SK-N-SH (cell line): ENCODE measurements at regions not wholly inside any gene's neighbourhood (a gene's known extent, or its start where the extent isn't known, plus 50 kb on each side); places are given as distances from the start of the nearest gene placed in this dataset.

Source experiments
- CTCF ChIA-PET: fragments of 300-600, 350-600 bp; formaldehyde crosslinking; extraction: SDS; loops from one replicate; lab custom pipeline; 2021; lab: Yijun Ruan, JAX
- POLR2A ChIA-PET: fragments of 350-600 bp; sonication (Branson Sonifier 250); formaldehyde crosslinking; extraction: SDS; loops from one replicate; lab custom pipeline; 2020; ENCODE audit warnings: antibody characterized with exemption, inconsistent platforms; lab: Yijun Ruan, JAX
- DNase-seq: peaks from one replicate; pipeline ENCODE4 v3.0.0; 2012
- H2AFZ ChIP-seq: fragments of 200-600 bp; sonication (generic); 2 replicates; pipeline ENCODE4 v1.8.1; 2016; ENCODE audit warnings: antibody characterized with exemption, mild to moderate bottlenecking, low read depth
- H3F3A ChIP-seq: fragments of 200-600 bp; sonication (generic); replicated peaks from 2 replicates; pipeline ENCODE3; 2016; ENCODE audit warnings: antibody characterized with exemption, mild to moderate bottlenecking; ENCODE audit not compliant: insufficient read depth
- H3K27ac ChIP-seq, 2 experiments: fragments of 200-500 bp in 1 of 2; fragments of 200-600 bp in 1 of 2; sonication (Bioruptor generic) in 1 of 2; sonication (generic), shearing (Covaris generic) in 1 of 2; 2 replicates each; pipeline versions ENCODE4 v1.5.1 to v1.6.1; 2014 to 2016; ENCODE audit warnings: low read depth in 2 of 2, inconsistent platforms in 1 of 2, low read length in 1 of 2, mild to moderate bottlenecking in 1 of 2, mixed read lengths in 1 of 2
- H3K27me3 ChIP-seq: fragments of 200-600 bp; sonication (generic), shearing (Covaris generic); 2 replicates; pipeline ENCODE4 v1.6.1; 2016; ENCODE audit warnings: mixed run types; ENCODE audit not compliant: insufficient read depth
- H3K36me3 ChIP-seq, 2 experiments: fragments of 200-500 bp in 1 of 2; fragments of 200-600 bp in 1 of 2; sonication (Bioruptor generic) in 1 of 2; sonication (generic) in 1 of 2; replicated peaks in 1 of 2; 2 replicates each; pipeline versions ENCODE3 to v1.5.1; 2014 to 2016; ENCODE audit warnings: low read length in 1 of 2, mild to moderate bottlenecking in 1 of 2; ENCODE audit not compliant: insufficient read depth in 2 of 2, control insufficient read depth in 1 of 2
- H3K4me1 ChIP-seq, 2 experiments: fragments of 200-500 bp in 1 of 2; fragments of 200-600 bp in 1 of 2; sonication (Bioruptor generic) in 1 of 2; sonication (generic), shearing (Covaris generic) in 1 of 2; 2 replicates each; pipeline versions ENCODE4 v1.5.1 to v1.6.1; 2014 to 2016; ENCODE audit warnings: low read depth in 1 of 2, low read length in 1 of 2, mixed run types in 1 of 2; ENCODE audit not compliant: insufficient read depth in 2 of 2, control insufficient read depth in 1 of 2
- H3K4me2 ChIP-seq: fragments of 200-600 bp; sonication (generic), shearing (Covaris generic); 2 replicates; pipeline ENCODE4 v1.6.1; 2017; ENCODE audit warnings: mixed run types
- H3K4me3 ChIP-seq, 2 experiments: fragments of 200-500 bp in 1 of 2; fragments of 200-600 bp in 1 of 2; sonication (Bioruptor generic) in 1 of 2; sonication (generic), shearing (Covaris generic) in 1 of 2; 2 replicates each; pipeline versions ENCODE4 v1.5.1 to v1.8.1; 2014 to 2016; ENCODE audit warnings: low read depth in 2 of 2, inconsistent platforms in 1 of 2, low read length in 1 of 2, mild to moderate bottlenecking in 1 of 2, mixed read lengths in 1 of 2, moderate library complexity in 1 of 2
- H3K79me2 ChIP-seq: fragments of 200-600 bp; sonication (generic); 2 replicates; pipeline ENCODE4 v1.8.1; 2017; ENCODE audit warnings: mild to moderate bottlenecking; ENCODE audit not compliant: insufficient read depth
- H3K9ac ChIP-seq: fragments of 200-600 bp; sonication (generic); 2 replicates; pipeline ENCODE4 v1.6.1; 2017; ENCODE audit warnings: mixed run types
- H3K9me2 ChIP-seq: fragments of 200-600 bp; sonication (generic); 2 replicates; pipeline ENCODE4 v1.6.1; 2017; ENCODE audit warnings: mixed run types
- H3K9me3 ChIP-seq: fragments of 200-600 bp; sonication (generic); 2 replicates; pipeline ENCODE4 v1.6.1; 2017; ENCODE audit warnings: mixed run types, mild to moderate bottlenecking, moderate library complexity
- H4K20me1 ChIP-seq: fragments of 200-600 bp; sonication (generic); 2 replicates; pipeline ENCODE4 v1.6.1; 2017; ENCODE audit warnings: mild to moderate bottlenecking, mixed run types; ENCODE audit not compliant: insufficient read depth
- CTCF ChIP-seq: fragments of 200-600 bp; sonication (generic); IDR thresholded peaks from 2 replicates; pipeline ENCODE4 v1.6.1; 2017; ENCODE audit warnings: antibody characterized with exemption, mild to moderate bottlenecking, moderate library complexity
- MEF2A ChIP-seq: IDR thresholded peaks from 2 replicates; pipeline ENCODE4 v1.4.0; 2012; ENCODE audit warnings: low read depth, borderline replicate concordance
- NFIC ChIP-seq: IDR thresholded peaks from 2 replicates; pipeline ENCODE4 v1.4.0; 2012; ENCODE audit warnings: borderline replicate concordance
- RCOR1 ChIP-seq: fragments of 150-350 bp; IDR thresholded peaks from 2 replicates; pipeline ENCODE4 v1.6.1; 2017; ENCODE audit warnings: antibody characterized with exemption, low read length
- SIN3A ChIP-seq: IDR thresholded peaks from 2 replicates; pipeline ENCODE4 v1.6.1; 2012; ENCODE audit warnings: low read depth, mild to moderate bottlenecking, low read length, moderate library complexity, borderline replicate concordance
- SMC3 ChIP-seq: IDR thresholded peaks from 2 replicates; pipeline ENCODE4 v1.6.1; 2012; ENCODE audit warnings: low read depth, low read length, improper control_type of control experiment
- TAF1 ChIP-seq: IDR thresholded peaks from 2 replicates; pipeline ENCODE4 v1.6.1; 2012; ENCODE audit warnings: low read depth, mild to moderate bottlenecking, low read length, moderate library complexity, borderline replicate concordance
- TCF12 ChIP-seq: IDR thresholded peaks from 2 replicates; pipeline ENCODE4 v1.4.0; 2012
- TEAD4 ChIP-seq: IDR thresholded peaks from 2 replicates; pipeline ENCODE4 v1.4.0; 2012; ENCODE audit warnings: mild to moderate bottlenecking, borderline replicate concordance; ENCODE audit not compliant: insufficient read depth
- YY1 ChIP-seq: IDR thresholded peaks from 2 replicates; pipeline ENCODE4 v1.4.0; 2012; ENCODE audit warnings: low read depth, mild to moderate bottlenecking
- WGBS: methylation state at CpG from one replicate; pipeline ENCODE4 v1.1.6; 2017; ENCODE audit warnings: low lambda C conversion rate; 5-methylcytosine and 5-hydroxymethylcytosine counted together

DNA sequence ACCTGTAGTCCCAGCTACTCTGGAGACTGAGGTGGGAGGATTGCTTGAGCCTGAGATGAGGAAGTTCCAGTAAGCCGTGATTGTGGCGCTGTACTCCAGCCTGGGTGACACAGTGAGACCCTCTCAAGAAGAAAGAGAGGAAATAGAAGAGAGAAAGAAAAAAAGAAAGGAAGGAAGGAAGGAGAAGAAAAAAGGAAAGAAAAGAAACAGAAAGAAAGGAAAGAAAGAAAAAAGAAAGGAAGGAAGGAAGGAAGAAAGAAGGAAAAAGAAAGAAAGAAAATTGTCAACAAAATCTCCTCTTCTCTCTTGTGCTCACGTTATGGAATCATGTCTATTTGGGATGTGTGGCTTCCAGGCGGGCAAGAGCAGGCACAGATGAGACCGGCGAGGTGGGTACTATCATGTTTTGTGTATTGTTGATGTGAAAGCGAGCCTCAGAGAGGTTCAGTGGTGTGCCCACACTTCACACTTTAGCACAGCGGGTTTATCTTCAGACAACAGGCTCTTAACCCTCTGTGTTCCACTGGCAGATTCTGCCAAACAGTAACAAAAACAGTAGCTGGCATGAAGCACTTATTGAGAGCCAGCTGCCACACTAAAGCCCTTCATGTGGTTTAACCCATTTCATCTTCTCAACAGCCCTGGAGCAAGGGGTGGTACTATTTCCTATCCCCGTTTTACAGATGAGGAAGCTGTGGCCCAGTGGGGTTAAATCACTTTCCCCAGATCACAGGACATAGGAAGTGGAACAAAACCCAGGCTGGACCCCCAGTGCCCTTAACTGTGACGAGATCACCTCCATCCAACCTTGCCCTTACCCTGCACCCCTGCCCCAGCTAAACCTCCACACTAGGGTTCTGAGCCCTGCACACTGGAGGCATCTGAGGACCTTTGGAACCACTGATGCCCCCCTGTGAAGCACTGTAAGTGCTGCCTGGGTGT, 94.7 kb upstream of the TARDBP start:
- Histone ChIP-seq H2AFZ (no peak overlapping the region), H3K36me3 (no peaks in the 10 kb centered on the region), H3K4me2 (no peak overlapping the region), H3K4me1 (no peaks in the 10 kb centered on the region; a peak in 1 of 4 replicates), H3K27ac (no peak overlapping the region), H4K20me1 (no peaks in the 10 kb centered on the region), H3K79me2 (no peaks in the 10 kb centered on the region), H3F3A (no peaks in the 10 kb centered on the region), H3K27me3 (no peaks in the 10 kb centered on the region), H3K9me2 (no peaks in the 10 kb centered on the region), H3K4me3 (no peak overlapping the region), H3K9ac (no peak overlapping the region), H3K9me3 (no peaks in the 10 kb centered on the region)
- DNase-seq, result no peak
- WGBS, result 64% methylated on average over 10 of the region's 10 CpGs
- TF ChIP-seq RCOR1, result no peak
- no peak for TF ChIP-seq TAF1
- POLR2A ChIA-PET, result no interaction called here
- CTCF ChIA-PET, result interaction anchor here (0.6 to 1.3 kb wide), 6 partner anchors 15 to 411 kb away, joined by 3 to 5 read pairs (median 4); no protein-coding TSS in a partner anchor

- no peaks in the 10 kb centered on the region for H3K4me1 ChIP-seq
- CTCF ChIA-PET, result interaction anchor here (1.0 to 1.3 kb wide), 5 partner anchors 9 to 411 kb away, joined by 3 to 5 read pairs (median 4); no protein-coding TSS in a partner anchor
- no peak overlapping the region for H3K4me3 ChIP-seq
- no peak overlapping the region for H3K27ac ChIP-seq
- H4K20me1 ChIP-seq, result no peaks in the 10 kb centered on the region
- no peak overlapping the region for H3K9ac ChIP-seq
- H3K79me2 ChIP-seq, result no peaks in the 10 kb centered on the region
- H3K4me2 ChIP-seq, result no peak overlapping the region
- POLR2A ChIA-PET, result no interaction called here
- H3K36me3 ChIP-seq, result no peaks in the 10 kb centered on the region
- no peaks in the 10 kb centered on the region for H3K27me3 ChIP-seq
- no peak for DNase-seq
- WGBS, result 62% methylated on average over 3 of the region's 5 CpGs
- H3K9me3 ChIP-seq, result no peaks in the 10 kb centered on the region
- H3K9me2 ChIP-seq, result no peaks in the 10 kb centered on the region
- TF ChIP-seq MEF2A (no peak), NFIC (0 out of 2 replicates have a peak, but pooled peaks have one; percentile 15), SMC3 (no peak), TCF12 (peak; percentile 32; the same call in 1 of the 2 replicates), YY1 (no peak), TEAD4 (no peak), SIN3A (no peak), CTCF (no peak)
- H2AFZ ChIP-seq, result no peak overlapping the region
- H3F3A ChIP-seq, result no peaks in the 10 kb centered on the region
These were observed 93.9 kb upstream of the TARDBP start for GRCh38 chr1:10918531-10918930.
